HG03039 (cell line): ENCODE measurements at regions not wholly inside any gene's neighbourhood (a gene's known extent, or its start where the extent isn't known, plus 50 kb on each side); places are given as distances from the start of the nearest gene placed in this dataset.

Source experiments
- ATAC-seq: cut with Tn5 transposase; IDR thresholded peaks from one replicate; pipeline ENCODE4 v1.9.1; 2021; ENCODE audit warnings: mild to moderate bottlenecking, moderate library complexity; ENCODE audit not compliant: unreplicated experiment

DNA sequence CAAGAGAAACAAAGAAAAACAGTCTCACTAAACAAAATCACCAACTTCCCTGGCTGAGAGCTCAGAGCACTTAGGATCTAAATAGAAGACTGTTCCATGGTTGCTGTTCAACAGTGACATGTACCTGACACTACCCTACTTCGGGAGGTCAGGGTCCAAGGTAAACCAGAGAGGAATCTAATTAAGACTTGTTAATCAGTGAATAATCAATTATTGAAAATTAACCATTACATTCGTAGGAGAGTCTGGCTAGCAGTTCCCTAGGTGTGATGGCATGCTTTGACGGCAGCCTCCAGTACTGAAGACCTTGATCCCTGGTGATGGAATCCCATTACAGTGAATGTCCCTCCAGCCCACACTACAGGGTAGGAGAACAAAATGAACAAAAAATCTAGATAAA, 154.0 kb upstream of the AFDN start:
- no peak for ATAC-seq

DNA sequence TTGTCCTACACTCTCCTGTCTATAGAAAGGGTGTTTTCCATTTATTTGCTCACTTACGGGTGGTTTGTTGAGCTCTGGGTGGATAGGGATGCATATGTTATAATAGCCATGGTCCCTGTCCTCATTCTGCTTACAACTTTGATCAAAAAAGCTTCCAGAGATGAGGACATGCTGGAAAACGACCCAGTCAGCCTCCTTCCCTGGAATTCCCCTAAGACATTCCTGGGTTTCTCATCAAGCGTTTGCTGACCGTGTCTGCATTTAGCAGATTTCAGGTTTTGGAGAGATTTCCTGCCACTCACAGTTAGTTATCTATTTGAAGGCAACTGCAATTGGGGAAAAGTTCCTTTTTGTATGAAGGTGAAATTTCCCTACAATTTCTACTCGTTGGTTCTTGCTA, 152.8 kb upstream of the AFDN start:
- ATAC-seq = no peak

DNA sequence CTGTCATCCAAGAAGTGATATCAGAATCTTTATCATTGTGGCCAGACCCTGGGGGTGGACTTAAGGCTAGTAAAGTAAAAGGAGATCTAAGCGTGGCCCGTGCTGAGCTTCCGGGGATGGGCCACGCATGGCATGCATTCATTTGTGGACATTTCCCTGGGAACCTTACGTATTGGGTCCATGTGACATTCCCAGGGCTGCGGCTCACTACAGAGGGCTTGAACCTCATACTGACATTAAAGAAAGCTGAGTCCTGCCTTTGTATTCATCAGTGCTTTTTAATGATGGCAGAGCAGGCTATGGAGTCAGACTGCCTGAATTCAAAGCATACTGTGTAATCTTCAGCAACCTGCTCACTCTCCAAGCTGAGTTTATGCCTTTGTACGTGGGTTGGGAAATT, 152.2 kb upstream of the AFDN start:
- ATAC-seq = no peak

DNA sequence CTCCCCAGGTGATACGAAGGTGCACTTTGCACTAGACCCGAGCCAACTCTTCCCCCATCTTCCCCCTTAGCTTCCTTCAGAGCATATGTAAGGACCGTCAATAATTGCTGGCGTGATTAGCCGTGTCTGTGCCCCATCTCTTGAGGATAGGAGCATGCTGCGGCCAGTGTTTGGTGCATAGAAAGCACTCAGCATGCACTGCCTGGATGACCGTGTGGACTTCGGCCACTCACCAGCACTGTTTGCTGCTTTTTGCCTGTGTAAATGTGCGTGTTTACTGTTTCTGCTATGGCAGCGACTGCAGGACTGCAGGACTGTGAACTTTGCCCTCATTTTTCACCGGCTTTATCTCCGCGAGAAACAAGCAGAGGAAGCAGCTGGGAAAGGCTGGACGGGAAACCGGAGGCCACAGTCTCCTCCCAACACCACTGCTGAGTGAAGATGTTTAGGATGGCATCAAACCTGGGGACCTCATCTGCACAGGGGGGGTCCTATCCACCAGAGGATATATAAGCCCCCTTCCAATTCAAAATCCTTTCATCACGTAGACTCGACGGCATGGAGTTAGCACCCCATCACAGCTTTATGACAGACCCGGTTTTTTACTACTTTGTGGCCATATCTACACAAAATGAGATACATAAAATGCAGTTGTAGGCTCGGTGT, 150.6 kb upstream of the AFDN start:
- no peak for ATAC-seq

DNA sequence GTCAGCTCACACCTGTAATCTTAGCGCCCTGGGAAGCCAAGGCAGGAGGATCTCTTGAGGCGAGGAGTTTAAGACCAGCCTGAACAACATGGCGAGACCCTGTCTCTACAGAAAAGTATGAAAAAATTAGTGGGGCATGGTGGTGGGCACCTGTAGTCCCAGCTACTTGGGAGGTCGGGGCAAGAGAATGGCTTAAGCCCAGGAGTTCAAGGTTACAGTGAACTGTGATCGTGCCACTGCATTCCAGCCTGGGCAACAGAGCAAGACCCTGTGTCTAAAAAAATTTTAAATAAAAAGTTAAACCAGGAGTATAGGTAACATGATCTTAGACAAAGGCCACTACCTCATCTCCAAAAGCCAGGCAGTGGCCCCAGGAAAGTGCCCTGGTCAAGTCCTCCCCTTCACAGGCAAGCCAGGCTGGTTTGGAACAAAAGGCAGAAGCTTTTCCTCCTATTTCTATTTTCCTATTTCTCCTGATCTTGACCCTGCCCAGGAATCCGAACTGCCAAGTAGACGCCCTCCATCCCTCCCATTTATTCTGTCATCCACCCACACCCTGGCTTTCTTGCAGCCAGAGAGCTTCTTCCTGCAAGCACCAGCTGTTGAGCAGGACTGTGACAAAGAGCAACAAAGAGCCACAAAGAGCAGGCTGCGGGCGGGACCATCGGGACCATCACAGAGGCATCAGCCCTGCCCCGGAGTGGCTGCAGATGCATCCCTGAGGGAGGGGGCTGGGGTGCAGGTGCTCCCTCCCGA, 149.9 kb upstream of the AFDN start:
- no peak for ATAC-seq

DNA sequence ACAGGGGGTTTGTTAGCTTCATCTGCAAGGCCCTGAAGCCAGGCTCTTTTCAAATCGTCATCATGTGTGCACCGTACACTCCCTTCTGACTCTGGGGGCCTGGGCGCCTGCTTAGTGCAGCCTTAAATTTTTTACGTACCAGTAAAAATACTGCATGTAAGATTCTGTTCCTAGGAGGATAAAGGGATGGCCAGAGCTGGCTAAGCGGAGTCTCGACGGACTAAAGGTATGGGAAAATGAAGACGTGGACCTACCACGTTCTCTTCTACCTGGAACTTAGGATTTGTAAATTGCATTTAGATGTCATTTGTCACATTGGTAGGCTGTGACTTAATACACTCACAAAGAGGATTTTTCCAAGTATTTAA, 149.3 kb upstream of the AFDN start:
- ATAC-seq = no peak

DNA sequence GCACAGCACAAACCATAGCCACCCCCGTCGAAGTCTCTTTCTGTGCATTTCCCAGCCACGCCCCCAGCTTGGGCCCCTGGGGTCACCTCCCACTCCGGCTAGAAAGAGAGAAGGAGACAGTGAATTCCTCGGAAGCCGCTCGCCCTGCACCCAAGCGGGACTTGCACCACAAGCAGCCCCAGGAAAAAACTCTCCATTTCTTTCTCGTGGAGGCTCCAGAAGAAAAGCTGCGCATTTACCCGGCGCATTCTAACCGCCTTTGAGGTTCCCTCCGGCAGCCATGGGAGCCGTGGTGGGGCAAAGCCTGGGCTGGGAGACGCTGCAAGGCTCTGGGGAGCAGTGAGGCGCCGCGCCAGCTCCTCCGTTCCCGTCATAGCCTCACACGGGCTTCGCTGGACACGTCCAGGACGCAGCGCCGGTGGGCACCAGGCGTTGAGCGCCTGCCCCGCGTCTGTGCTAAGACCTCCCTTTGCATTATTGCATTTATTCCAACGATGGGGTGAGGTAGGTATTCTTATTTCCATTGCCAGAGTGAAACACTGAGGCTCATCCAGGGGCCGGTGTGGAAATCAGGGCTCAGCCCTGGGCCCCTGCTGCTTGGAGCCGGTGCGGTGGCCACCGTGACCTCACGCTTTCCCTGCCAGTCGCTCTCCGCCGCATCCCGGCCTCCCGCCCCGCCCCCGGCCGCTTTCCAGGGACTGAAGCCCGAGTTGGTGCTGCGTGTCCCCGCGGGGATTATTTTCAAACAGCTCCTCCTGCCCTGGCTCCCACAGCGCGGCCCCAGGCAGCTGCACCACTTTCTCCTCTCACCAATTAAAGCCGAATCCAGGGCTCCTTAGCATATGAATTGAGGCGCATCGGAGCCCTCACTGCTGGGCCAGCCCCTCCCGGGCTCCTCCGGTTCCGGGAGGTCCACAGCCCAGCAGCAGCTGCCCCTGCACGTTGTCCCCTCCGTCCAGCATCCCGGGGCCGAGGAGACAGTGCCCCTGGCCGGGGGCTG, 148.3 kb upstream of the AFDN start:
- ATAC-seq = no peak

DNA sequence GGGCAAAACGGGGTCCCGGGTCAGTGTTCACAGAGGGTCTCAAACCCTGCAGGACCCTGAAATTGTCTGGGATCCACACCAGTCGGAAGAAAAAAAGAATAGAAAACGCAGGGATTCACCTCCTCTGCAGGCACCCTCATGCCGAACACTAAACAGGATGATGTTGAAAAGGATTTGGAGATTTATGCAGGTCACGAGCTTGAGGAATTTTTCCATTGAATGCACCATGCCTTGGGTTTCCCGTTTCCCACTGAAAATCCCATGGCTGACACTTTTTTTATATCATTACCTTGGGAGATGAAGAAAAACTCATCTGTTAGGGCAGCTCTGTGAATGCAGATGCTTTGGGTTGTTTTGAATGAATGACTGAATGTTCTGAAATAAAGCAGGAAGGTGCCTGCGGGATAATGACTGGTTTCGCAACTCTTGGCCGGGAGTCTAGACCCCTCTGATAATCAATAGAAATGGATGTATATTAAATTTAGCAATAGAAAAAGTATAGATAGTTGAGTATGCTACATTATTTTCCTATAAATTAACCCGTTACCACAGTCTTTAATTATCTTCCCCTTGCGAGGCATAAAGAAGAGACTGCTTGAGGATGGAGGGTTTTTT, 147.5 kb upstream of the AFDN start:
- ATAC-seq = no peak

DNA sequence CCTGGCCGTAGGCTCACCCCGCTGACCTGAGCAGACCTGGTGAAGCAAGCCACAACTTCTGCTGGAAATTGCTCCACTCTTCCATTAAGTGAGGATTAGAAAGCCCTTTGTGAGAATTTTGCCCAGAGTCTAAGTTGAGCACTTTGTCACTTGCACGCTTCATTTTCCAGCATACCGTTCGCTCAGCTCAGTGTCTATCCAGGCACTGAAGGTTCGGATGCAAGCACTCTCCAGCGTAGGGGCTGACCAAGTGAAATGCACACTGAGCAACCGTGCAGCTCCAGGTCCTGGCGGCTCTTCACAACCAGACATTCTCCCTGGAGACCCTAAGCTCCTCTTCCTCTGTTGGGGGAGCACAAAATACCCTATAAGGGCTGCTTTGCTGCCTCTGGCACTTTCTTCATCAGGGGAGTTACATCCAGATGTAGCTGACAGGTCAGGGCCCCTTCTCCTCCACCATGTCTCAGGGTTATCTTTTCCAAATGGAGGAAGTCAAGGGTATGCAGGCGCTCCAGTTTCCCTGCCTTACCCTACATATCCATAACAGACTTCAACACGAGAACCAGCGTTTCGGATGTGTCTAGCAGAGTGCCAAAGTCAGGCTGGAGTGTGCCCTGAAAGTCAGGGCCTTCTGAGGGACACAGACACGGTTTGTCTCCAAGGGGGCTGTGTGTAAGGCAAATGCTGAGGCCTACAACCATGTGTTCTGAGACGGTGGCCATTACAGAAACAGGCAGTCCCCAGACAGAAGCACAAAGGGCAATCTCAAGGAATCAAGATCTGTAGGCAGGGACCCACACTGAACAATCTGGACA, 146.7 kb upstream of the AFDN start:
- no peak for ATAC-seq

DNA sequence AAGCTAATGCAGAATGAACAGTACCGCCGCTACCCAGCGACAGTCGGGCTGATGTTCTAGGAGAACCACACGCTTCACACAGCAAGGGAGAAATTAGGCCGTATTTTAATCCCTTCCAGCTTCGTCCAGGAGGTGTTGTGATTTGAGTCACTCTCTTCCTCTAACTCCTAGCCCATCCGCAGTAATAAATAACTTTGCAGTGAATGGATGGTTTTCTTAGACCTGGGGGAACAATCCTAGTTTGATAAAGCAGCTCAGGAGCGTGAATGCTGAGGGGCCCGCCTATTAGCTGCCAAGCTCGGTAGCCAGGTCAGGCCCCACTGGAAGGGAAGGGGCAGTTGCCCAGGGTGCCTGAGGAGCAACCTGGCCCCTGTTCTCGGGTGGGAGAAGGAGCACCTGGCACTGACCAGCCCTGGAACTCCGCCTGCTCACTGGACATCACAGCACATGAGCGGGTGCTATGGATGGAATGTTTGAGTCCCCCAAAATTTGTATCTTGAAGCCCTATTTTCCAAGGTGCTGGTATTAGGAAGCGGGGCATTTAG, 146.0 kb upstream of the AFDN start:
- no peak for ATAC-seq

DNA sequence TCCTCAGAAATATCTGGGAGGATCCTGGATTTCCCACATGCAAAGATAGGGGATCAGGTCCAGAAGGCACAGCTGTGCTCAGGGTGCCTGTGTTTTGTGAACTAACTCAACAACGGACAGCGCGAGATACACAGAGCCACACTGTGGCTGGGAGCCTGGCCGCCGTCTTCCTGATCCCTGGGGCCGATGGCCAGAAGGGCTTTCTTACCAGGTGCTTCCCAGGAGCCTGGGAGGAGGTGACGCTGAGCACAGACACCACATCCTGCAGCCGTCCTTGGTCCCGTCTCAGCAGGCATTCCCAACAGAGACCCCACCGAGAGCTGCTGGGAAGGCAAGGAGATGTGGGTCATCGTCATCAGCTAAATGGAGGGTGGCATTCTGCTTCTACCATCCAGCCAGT, 144.6 kb upstream of the AFDN start:
- ATAC-seq = no peak

DNA sequence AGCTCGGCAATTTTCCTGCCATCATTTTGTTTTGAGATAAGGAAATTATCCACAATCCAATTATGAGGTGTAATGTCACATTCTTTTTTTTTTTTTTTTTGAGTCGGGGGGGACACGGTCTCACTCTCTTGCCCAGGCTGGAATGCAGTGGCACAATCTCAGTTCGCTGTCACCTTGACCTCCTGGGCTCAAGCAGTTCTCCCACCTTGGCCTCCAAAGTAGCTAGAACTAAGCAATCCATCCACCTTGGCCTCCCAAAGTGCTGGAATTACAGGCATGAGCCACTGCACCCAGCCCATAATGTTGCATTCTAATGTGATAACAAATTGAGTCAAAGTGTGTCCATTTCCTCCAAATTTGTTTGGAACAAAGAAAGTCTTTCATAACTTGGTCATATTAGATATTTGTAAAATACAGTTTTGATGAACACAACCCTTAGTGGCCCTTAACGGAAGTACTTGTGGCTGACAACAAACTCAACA, 144.1 kb upstream of the AFDN start:
- no peak for ATAC-seq

DNA sequence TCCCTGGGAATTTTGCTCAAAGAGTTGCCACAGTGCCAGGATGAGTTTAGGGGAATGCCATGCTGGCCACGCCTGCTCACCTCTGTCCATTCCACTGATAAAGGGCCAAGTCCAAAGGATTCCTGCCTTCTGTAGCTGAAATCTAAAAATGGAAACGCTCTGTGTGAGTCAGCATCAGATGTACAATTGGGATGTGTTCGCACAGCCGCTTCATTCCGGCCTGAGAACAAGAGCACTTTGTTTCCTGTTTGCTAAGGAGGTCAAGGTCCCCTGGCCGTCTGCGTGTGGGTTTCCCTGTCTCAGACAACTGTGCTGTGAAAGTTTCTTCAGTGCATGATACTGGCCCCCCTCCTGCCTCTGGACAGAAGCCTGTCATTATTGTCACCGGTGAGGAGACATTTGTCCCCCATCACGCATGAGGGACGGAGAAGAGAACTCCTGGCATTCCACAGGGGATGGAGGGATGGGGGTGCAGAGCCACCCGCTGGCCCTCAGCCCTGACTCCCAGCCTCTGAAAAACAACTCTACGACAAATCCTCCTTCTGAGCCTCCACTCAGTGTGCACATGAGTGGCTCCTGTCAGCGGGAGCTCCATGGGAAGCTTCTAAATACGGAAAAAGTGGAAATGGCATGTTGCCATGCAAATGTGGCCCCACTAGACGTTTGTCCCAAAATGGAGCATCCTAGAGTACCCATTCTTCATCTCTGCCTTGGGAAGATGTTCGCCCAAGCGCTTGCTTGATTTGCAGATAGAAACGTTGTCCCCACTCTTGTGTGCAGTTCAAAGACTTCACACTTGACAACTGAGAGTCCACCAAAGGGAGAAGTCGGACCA, 143.5 kb upstream of the AFDN start:
- no peak for ATAC-seq

DNA sequence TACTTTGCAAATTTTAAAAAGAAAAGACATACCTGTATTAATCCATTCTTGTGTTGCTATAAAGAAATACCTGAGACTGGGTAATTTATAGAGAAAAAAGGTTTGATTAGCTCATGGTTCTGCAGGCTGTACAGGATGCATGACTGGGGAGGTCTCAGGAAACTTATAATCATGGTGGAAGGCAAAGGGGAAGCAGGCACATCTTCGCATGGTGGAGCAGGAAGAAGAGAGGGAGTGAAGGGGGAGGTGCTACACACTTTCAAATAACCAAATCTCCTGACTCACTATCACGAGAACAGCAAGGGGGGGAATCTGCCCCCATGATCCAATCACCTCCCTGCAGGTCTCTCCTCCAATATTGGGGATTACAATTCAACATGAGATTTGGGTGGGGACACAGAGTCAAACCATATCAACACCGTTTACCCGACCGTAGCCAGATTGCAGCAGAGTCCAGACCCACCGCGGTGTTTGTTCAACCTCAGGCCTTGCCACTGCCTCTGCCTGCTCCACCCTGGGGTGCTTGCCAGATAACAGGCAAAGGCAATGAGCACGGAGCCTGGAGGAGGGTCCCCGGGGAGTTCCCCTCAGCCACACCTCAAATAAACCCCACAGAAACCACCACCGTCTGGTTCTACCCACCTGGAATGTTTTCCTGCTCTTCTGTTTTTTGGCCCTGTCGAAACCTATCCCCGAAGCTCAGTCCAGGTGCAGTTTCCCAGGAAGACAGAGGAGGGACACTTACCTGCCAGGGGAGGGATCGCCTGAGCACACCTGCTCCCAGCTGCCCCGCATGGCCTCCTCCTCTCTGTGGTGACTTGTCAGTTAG, 142.2 kb upstream of the AFDN start:
- no peak for ATAC-seq

DNA sequence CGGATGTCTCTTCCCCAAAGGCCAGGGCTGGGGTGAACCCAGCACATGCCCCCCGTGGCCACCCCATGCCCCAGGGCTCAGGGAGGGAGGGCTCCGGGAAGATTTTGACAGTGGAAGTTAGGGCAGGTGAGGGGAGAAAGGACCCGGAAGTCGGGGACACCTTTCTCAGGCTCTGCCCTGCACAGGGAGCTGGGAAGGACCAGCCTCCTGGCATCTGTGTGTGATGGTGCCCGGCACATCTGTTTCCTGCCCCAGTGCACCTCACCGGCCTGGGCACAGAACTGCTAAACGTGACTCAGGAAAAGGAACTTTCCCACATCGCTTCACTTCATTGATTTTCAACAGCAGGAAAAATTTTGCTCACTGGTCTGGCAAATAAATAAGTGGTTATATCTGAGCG, 141.1 kb upstream of the AFDN start:
- ATAC-seq = no peak

DNA sequence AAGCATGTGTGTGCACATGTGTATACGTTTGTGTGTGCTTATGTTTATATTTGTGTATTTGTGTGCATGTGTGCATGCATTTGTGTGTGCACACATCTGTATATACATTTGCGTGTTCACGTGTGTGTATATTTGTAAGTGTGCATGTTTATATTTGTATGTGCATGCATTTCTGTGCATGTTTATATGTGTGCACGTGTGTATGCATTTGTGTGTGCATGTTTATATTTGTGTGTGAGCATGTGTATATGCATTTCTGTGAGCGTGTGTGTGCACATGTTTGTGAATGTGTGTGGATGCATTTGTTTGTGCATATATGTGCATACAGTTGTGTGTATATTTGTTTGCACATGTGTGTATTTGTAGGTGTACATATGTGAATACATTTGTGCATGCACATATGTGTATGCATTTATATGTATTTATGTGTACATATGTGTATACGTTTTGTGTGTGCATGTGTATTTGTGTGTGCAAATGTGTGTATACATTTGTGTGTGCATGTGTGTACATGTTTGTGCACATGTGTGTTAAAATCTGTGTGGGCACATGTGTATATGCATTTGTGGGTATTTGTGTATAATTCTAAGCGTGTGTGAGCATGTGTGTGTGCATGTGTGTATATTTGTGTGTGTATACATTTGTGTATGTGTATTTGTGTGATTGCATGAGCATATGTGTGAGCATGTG, 140.4 kb upstream of the AFDN start:
- no peak for ATAC-seq

DNA sequence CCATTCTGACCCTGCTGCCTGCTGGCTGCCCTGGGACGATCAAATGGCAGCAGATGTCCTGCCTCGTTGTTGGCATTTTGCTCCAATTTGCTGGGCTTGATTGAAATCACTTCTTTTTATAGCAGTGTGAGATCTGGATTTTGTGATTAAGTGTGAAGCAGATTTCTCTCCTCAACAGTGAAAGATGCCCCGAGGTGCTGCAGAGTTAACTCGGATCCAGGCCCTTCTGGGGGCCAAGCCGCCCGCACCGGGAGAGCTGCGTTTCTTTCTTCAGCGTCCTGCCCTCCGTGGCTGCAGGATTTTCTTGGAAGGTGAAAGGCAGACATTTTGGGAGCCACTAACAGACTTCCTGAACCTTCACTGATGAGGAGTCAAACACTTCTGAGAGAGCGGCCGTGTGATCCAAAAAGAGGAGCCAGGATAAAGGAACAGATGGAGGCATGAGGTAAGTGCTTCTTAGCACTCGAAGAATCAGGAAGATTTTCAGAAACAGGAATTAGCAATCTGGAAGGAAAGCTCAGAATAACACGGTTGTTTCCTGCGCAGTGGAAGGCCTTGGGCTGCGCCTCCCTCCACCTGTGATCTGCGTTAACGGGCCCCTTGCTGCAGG, 139.5 kb upstream of the AFDN start:
- no peak for ATAC-seq
